ENCODE measurements at regions not wholly inside any gene's neighbourhood (a gene's known extent, or its start where the extent isn't known, plus 50 kb on each side); places are given as distances from the start of the nearest gene placed in this dataset.

DNA sequence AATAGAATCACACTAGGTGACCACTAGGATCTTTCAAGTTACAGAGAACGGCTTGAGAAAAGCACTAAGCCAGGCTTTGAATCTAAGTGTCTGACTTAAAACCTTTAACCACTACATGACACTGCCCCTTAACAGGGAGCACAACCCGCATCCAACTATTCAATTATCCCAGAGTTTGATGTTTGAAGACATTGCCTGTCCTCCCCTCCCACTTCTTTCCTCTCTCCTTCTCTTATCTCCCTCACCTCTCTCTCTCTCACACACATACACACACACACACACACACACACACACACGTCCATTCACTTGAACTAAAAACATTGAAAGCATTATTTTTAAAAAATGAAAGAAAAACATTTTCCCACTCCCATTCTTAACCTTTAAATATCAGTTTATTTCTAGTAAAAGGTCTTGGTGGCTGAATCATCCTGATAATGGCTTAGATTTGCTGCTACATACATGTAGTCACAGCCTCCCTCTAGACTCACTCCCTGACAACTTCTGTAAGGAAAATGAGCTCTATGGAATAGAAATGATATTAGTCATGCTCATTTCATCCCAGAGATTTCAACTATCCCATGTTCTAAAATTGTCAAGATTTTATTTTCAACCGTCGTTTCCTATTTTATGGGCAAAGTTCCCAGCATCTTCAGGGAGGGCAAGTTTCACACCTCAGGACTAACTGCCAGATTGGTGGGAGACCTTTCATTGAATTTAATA, 53.5 kb upstream of the RAP1B start:
- no peak for DNase-seq (ENCODE audit: low read depth)

DNA sequence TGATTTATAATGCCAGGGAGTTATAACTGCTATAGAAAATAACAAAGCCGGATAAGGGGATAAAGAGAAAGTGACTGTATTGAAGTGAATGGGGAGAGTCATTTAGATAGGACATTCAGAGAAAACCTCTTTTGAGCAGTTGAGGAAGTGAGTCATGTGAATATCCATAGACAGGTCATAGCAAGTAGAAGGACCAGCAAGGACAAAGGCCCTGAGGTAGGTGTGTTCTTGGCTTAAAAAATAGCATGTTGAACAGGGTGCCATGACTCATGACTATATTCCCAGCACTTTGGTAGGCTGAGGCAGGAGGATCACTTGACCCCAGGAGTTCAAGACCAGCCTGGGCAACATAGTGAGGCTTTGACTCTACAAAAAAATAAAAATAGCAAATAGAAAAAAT, 51.5 kb upstream of the RAP1B start:
- DNase-seq (ENCODE audit: low read depth): no peak

DNA sequence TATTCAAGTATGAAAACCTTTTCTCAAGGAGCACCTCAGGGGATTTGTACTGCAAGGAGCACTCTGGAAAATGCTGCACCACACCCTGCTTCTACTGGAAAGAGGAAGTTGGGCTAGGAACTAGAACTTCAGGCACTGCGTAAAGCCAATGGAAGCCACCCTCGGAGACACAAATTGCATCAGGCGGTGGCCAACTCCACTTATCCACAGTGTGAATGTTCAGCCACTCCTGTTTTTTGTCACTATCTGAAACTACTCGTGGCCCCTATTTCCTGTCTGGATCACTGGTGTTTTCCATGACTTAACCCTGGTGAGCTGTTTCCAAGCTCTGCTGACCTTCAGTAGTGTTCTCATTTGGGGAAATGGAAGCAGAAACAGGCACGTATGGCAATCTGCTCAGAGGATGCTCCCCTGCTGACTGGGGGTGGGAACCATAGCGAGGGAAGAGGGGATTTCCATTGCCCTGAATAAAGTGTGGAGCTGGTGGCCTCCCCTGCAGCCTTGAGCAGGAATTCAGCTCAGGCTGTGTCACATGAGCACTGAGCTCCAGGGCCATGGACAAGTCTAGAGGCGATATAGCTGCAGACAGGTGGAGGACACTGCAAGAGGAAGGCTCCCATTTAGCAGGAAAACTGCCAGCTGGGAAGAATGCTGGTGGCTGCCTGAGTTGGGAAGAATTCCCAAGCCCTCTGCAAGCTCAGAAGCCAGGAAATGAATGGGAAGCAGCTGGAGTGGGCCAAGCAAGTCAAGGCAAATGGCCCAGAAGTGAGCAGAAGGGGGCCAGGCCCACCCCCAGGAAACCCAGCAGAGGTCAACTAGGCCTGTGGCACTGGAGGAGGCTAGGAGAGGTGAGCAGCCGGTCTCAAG, 50.5 kb upstream of the RAP1B start:
- DNase-seq (ENCODE audit: low read depth): no peak

DNA sequence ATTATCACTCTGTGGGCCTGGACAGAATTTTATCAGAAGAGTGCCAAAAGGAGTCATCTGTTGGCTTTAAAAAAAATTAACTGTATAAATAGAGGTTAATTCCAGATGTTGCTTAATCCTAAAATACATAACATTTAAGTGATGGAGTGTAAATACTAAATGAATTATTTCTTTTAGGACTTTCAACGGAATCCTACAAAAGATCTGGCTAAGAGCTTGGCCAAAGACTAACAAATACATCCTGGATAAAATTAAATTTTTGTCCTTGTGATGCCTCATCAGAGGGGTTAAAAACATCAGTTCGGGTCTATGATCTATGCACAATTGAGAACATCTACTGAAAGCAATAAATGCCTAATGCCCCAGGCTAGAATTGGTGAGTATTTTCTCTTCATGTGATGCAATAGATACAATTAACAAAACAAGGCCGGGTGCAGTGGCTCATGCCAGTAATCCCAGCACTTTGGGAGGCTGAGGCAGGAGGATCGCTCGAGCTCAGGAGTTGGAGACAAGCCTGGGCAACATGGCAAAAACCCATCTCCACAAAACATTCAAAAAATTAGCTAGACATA, 49.8 kb upstream of the RAP1B start:
- no peak for DNase-seq (ENCODE audit: low read depth)

All from activated T-cell treated with anti-CD3 and anti-CD28 coated beads for 48 hours (primary cell).